Stimulated activated CD8-positive, alpha-beta memory T cell treated with anti-CD3 and anti-CD28 coated beads, Interleukin-15, amount 100 ng/mL, for 48 hours (primary cell): ENCODE measurements at regions not wholly inside any gene's neighbourhood (a gene's known extent, or its start where the extent isn't known, plus 50 kb on each side); places are given as distances from the start of the nearest gene placed in this dataset.

Source experiments
- DNase-seq, 2 donors: peaks; one replicate each; pipeline ENCODE4 v3.0.0-alpha.2; 2020; ENCODE audit warnings: low read depth in 2 of 2

- DNase-seq: no peak
Measured at GRCh38 chr10:105879401-105879800, 1238.3 kb downstream of the SORCS3 start.

DNA sequence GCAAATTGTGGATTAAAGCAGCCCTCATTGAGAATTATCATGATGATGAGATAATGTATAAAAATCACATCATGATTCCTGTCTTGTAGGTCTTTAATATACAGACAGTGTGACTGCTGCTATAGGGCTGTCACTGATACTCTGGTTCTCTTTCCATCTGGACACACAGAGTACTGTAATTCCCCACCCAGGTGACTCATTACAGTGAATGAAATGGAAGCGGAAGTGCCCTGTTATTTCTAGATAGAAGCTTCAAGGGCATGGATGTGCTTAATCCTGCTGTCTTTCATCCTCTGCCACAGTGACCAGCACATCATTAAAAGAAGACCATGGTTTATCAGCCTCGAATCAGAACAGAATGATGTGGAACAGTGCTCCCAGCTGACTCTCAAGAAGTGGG lies 1234.0 kb downstream of the SORCS3 start:
- no peak for DNase-seq

DNA sequence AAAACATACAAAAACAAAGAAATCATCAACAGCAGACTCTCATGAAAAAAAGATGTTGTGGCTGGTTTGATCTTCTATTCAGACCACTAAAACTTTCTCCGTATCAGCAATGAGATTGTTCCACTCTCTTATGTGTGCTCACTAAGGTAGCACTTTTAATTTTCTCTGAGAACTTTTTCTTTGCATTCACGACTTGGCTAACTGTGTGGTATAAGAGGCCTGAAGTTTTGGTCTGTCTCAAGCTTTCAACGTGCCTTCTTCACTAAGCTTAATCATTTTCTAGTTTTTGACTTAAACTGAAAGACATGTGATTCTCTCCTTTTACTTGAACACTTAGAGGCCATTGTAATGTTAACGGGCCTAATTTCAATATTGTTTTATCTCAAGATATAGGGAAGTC lies 1231.6 kb downstream of the SORCS3 start:
- DNase-seq: no peak

DNA sequence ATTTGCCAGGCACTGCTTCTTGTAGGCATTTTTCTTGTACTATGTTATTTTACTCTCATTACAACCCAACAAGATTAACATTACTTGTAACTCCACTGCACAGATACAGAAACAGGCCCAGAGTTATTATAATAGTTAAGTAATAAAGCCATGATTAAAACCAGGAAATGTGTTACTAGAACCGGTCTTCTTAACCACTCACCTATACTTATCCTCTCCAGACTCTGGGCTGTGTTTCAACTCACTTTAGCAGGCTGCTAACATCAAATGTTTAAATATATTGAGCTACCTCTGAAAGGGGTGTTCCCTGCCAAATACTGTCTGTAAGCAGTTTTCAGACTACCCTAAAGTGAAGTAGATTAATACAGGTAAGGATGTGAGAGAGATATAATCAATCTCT lies 1227.8 kb downstream of the SORCS3 start:
- no peak for DNase-seq

- no peak for DNase-seq
Measured at GRCh38 chr10:105864854-105865253, 1223.8 kb downstream of the SORCS3 start.

- no peak for DNase-seq
Measured at GRCh38 chr10:105857268-105858264, 1216.5 kb downstream of the SORCS3 start.

GRCh38 chr10:105855791-105856190 lies 1214.7 kb downstream of the SORCS3 start:
- DNase-seq: no peak

- no peak for DNase-seq
Measured at GRCh38 chr10:105844676-105845570, 1203.8 kb downstream of the SORCS3 start.

DNA sequence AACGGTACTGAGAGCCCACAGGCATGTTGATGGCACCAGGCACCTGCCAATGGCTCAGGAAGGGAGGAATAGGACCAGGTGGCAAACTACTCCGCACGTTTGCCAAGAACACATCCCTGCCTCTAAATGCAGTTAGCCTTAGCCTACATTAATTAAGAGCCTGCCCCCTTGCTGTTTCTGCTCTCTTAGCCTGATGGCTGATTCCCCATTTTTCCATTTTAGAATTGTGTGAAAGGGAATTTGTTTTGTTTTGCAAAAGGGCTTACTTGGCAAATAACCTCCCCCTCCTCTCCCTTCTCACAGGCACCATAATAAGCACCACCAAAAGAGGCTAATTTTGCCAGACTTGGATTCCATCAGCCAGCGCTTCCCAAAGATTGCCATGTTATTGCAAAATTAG lies 1203.2 kb downstream of the SORCS3 start:
- DNase-seq: no peak

GRCh38 chr10:105843786-105844185 lies 1202.7 kb downstream of the SORCS3 start:
- DNase-seq: no peak

DNA sequence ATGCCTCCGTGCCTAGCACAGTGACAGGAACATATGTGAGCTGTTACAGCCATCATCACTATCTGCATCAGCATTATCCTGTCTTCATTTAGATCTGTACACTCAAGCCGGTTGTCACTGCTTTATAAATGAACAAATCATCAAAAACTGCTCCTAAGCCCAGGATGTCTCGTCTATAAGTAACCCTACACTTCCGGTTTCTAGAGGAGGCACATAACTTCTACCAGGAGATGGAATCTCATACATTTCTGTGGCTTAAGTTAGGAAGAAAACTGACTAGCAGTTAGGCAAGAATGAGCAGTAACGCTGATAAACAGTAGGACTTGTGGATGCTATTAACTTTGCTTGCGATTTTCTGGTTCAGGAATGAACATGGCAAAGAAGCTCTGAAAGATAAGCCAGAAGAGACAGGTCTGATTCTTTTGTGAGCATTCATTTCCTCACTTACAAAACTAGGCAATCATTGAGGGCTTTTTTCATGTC lies 1199.2 kb downstream of the SORCS3 start:
- DNase-seq: no peak

DNA sequence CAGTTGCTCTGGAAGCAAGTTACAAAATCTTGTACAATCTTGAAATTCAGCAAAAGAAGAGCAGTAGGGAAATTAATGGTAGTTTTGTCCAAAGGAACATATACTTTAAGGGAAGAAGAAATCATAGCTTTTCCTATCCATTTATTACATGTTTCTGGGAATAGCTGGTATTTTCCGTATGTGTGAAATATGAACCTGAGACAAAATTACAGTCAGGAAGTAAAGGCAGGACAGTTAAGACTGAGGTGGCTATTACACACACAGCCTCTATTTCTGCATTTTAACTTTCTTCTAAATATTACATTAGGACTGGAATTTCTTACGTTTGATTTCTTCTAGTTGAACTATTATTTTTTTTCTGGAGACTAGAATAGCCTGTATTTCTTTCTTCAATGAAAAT lies 1197.3 kb downstream of the SORCS3 start:
- no peak for DNase-seq

DNA sequence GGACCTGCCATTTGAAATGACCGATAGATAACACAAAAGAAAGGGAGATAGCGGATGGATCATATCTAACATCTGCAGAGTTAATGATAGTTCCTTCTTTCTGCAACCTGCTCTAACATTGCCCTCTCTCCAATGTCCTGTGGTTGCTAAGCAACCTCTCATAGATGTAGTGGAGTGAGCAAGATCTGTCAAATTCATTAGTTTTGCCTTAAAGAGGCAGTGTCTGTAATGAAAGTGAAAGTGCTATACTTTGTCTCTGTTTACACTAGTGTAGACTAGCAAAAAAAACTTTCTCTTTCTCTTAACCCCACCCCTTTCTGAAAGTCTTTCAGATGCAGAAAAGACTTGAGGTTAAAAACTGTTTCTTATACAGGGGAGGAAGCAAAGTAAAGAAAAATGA lies 1196.9 kb downstream of the SORCS3 start:
- no peak for DNase-seq

- DNase-seq: no peak
Measured at GRCh38 chr10:105834261-105835059, 1193.4 kb downstream of the SORCS3 start.

DNA sequence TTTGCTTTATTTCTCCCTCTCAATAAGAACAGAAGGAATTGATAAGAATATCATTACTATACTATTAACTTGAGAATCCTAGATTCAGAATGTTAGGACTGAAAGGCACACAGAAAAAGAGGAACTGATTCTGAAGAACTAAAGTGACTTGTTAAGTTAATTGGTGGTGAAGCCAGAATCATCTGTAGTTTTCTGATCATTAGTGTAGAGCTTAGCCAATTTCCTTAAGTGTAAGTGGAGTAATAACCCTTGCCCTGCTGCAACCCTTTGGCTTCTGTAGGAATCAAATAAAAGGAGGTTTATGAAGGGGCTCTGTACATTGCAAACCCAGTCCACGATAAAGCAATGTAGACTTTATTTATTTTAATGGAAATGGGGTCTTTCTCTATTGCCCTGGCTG lies 1186.0 kb downstream of the SORCS3 start:
- DNase-seq: no peak

GRCh38 chr10:105807935-105808587 lies 1167.0 kb downstream of the SORCS3 start:
- no peak for DNase-seq

DNA sequence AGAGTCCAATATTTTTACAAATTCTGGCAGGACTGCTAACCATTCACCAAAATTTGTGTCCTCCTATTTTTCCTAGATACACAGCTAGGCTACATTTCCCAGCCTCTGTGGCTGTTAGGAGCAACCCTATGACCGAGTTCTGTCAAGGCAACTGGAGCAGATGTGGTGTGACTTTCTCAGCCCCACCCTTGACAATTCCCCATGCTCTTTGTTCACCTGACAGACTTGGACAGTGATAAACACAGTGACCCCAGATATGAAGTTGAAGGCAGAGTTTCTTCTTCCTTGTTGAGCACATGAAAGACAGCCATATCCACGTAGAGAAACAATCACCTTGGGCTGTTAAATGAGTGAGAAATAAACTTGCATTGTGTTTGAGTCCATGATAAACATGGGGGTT lies 1162.1 kb downstream of the SORCS3 start:
- no peak for DNase-seq

- no peak for DNase-seq
Measured at GRCh38 chr10:105800641-105801040, 1159.6 kb downstream of the SORCS3 start.

DNA sequence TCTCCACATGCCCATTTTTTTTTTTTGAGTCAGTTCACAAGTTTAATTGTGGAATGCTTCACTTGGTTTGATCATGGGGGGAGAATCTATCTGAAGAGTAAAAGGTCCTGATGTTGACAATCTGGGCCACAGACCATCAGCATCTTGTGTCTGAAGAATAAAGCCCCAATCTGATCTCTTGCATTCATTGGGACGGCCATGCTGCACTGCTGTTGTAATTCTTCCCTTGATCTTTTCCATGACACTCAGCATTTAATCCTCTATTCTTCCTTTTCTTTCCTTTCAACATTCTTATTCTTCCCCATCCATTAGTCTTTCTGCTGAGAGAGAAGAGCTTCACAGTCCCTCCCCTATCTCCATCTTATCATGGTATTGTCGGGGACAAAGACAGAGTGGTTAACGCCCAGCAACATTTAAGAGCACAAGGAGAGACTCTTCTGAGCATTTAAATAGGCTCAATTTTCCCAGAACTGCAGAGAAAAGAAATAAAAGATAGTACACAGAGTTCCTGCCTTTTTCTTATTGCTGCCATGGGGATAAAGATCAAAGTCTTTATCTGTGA lies 1157.3 kb downstream of the SORCS3 start:
- no peak for DNase-seq

- no peak for DNase-seq
Measured at GRCh38 chr10:105797234-105797890, 1156.3 kb downstream of the SORCS3 start.
